LNCAP (cell line): ENCODE measurements at regions not wholly inside any gene's neighbourhood (a gene's known extent, or its start where the extent isn't known, plus 50 kb on each side); places are given as distances from the start of the nearest gene placed in this dataset.

Experiments used
- TF ChIP-seq, protein P1 (sequence below): fragments of 450-650 bp; IDR thresholded peaks from 2 replicates; pipeline ENCODE4 v1.5.1; 2017; ENCODE audit warnings: mild to moderate bottlenecking

DNA sequence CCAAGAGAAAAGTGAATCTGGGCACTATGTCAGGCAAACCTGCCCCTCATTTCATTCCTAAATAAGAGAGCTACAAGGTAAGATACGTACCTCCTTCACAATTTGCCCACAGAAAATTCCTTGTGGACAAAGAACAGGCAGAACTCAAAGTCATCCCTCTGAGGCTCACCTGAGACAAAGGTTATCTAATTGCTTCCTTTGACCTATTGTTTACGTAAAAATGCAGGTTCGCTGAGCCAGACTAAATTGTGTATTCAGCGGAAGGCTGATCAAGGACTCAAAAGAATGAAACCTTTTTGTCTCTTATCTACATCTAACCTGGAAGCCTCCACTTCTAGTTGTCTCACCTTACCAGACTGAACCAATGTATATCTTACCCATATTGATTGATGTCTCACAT is 213.3 kb downstream of the POSTN start:
- TF ChIP-seq, protein P1, sequence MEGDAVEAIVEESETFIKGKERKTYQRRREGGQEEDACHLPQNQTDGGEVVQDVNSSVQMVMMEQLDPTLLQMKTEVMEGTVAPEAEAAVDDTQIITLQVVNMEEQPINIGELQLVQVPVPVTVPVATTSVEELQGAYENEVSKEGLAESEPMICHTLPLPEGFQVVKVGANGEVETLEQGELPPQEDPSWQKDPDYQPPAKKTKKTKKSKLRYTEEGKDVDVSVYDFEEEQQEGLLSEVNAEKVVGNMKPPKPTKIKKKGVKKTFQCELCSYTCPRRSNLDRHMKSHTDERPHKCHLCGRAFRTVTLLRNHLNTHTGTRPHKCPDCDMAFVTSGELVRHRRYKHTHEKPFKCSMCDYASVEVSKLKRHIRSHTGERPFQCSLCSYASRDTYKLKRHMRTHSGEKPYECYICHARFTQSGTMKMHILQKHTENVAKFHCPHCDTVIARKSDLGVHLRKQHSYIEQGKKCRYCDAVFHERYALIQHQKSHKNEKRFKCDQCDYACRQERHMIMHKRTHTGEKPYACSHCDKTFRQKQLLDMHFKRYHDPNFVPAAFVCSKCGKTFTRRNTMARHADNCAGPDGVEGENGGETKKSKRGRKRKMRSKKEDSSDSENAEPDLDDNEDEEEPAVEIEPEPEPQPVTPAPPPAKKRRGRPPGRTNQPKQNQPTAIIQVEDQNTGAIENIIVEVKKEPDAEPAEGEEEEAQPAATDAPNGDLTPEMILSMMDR = no peak

DNA sequence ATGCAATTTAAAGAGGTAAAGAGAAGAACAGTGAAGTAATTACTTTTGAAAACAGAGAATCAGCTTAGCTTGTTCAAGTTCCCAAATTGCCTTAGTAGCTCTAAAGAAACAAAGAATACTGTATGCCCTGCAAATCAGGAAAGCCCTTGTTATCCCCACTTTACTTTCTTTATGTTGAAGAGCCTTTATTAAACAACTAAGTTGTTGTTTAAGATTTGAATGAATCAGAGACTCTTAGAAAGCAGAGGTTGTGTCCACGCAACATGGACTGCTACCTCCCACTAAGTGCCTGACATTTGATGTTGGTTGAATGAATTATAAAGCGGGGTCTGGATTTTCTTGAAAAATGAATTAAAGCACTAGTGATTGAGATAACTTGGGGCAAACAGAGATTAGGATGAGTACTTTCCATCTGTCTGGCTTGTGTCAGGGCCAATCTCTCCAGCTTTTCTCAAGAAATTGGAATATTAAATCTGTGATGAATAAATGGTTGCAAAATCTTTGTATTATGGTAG is 214.7 kb downstream of the POSTN start:
- TF ChIP-seq, protein P1 = no peak

DNA sequence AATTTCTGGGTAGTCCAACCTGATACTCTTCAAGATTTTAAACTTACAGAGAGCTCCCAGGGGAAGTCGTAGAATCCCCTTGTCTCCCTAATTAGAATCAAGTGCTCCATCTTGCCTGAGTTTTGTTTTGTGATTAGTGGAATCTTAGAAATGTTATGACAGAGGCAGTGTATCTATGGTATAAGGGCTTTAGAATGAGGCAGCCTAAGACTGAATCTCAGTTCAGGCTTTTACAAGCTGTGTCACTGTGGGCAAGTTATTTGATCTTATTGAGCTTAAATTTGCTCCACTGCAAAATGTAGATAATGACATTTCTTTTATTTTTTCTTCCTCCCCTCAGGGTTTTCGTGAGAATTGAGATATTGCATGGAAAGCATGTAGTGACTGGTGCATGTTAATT is 215.5 kb downstream of the POSTN start:
- TF ChIP-seq, protein P1 = no peak

DNA sequence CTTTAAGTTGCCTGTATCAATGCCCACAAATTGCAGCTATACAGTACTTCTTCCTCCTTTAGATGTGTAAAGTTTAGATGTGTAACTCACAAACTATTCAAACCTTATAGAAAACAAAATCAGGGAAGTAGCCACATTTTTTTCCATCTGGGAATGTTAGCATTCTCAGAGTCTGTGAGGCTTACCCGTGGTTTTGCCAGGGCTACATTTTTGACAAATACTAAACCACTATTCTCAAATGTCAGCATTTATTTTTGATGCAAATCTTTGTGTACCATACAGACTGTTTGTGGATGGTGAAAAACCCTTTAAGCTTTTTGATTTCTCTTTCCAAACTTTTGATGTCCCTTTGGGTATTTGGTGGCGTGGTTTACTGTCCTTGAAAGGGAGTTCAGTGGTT is 216.4 kb downstream of the POSTN start:
- TF ChIP-seq, protein P1 = no peak

DNA sequence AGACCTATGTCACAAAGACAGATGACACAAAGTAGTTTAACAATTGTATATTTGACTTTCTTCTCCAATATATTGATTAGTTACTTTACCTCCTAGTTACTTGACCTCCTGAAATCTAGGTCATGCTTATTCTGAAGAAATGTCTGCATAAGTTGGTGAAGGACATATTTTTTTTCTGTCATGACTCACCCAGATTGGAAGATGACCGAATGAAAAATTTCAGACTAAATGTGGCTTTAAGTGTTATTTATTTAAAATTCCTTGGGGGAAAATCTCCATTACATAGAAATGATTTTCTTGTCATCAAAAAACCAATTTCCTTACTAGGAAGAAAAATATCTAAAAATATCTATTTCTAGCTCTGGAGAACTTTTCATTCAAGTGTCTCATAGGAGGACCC is 217.1 kb downstream of the POSTN start:
- TF ChIP-seq, protein P1 = no peak

DNA sequence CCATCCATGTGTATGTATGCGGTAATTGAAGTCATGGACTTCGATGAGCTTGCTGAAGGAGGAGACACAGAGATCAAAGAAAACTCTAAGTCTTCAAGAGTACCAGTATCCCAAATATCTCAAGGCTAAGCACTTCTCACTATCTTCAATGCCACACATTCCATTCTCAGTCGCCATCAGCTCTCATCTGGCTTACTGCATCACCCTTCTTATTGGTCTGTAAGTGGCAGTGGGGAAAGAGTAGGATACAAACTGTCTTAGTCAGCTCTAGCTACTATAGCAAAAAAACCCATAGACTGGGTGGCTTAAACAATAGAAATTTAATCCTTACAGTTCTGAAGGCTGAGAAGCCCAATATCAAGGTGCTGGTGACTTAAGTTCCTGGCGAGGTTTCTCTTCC is 218.7 kb downstream of the POSTN start:
- TF ChIP-seq, protein P1 = no peak

DNA sequence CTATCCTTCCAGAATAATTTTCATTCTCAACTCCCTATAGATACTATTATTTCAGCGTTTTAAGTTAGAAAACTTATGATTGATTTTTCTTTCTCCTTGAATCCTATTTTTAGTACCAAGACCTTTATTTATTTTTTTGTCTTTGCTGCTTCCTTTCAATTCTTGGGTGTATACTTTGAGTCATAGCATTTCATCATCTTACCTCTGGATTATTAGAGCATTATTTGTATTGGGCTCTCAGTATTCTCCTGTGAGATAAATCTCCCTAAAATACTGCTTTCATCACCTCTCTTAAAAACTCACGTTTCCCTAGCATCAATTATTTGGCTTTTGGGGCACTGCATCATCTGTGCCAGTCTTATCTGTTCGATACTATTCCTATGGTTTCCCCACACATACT is 222.8 kb downstream of the POSTN start:
- TF ChIP-seq, protein P1 = no peak

DNA sequence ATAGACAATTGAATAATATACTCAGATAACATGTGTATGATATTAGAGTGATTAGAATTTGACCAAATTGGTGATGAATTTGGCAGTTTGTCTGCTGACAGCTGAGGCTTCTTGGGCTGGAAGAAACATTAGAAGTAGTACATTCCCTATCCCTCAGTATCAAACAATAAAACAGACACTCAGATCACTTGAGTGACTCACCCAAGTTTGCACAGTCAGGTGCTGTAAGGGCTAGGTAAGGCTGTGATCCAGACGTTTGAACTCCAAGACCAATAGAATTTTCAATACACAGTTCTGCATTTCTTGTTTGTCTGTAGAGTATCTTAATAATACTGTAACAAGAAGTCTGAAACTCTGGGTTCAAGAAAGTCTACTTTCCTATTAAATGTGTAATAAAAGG is 223.5 kb downstream of the POSTN start:
- TF ChIP-seq, protein P1 = no peak
